Bronchial epithelial cell (primary cell): ENCODE measurements at regions not wholly inside any gene's neighbourhood (a gene's known extent, or its start where the extent isn't known, plus 50 kb on each side); places are given as distances from the start of the nearest gene placed in this dataset.

ENCODE experiments used
- DNase-seq: peaks from one replicate; pipeline ENCODE4 v3.0.0-alpha.2; 2010; ENCODE audit warnings: low read depth
- FAIRE-seq: peaks from 2 replicates; lab custom pipeline; 2011; peaks lifted over from hg19 to GRCh38; lab: Jason Lieb, UNC
- H3K27me3 ChIP-seq: 2 replicates; pipeline ENCODE4 v1.5.1; 2011; ENCODE audit warnings: low read length; ENCODE audit not compliant: control insufficient read depth, insufficient read depth
- H3K36me3 ChIP-seq: 2 replicates; pipeline ENCODE4 v1.5.1; 2011; ENCODE audit warnings: low read length; ENCODE audit not compliant: control insufficient read depth, insufficient read depth
- H3K4me3 ChIP-seq: 2 replicates; pipeline ENCODE4 v1.5.1; 2011; ENCODE audit warnings: mild to moderate bottlenecking, low read depth, low read length, control low read depth
- CTCF ChIP-seq: IDR thresholded peaks from 2 replicates; pipeline ENCODE4 v1.5.1; 2011; ENCODE audit warnings: mild to moderate bottlenecking, moderate library complexity, low read length, control low read depth, inconsistent platforms; ENCODE audit not compliant: insufficient read depth, severe bottlenecking

GRCh38 chr19:29305268-29305667 lies 92.3 kb upstream of the UQCRFS1 start:
- no peak for DNase-seq
- FAIRE-seq, result no peak
- TF ChIP-seq CTCF, result no peak
- H3K36me3 ChIP-seq, result no peaks in the 10 kb centered on the region
- H3K27me3 ChIP-seq, result no peaks in the 10 kb centered on the region
- no peak overlapping the region for H3K4me3 ChIP-seq

- Histone ChIP-seq H3K27me3 (no peaks in the 10 kb centered on the region), H3K4me3 (no peak overlapping the region), H3K36me3 (no peaks in the 10 kb centered on the region)
- FAIRE-seq, result no peak
- DNase-seq, result no peak
- TF ChIP-seq CTCF, result no peak
Observed at GRCh38 chr19:29308977-29309590, 96.1 kb upstream of the UQCRFS1 start.

GRCh38 chr19:29309637-29310036 lies 96.7 kb upstream of the UQCRFS1 start:
- FAIRE-seq (no peak), DNase-seq (no peak)
- no peak for TF ChIP-seq CTCF
- H3K36me3 ChIP-seq, result no peaks in the 10 kb centered on the region
- no peak overlapping the region for H3K4me3 ChIP-seq
- H3K27me3 ChIP-seq, result no peaks in the 10 kb centered on the region

- DNase-seq, result no peak
- Histone ChIP-seq H3K4me3 (no peak overlapping the region), H3K27me3 (no peaks in the 10 kb centered on the region), H3K36me3 (no peaks in the 10 kb centered on the region)
- TF ChIP-seq CTCF, result no peak
- no peak for FAIRE-seq
Observed at GRCh38 chr19:29311191-29311790, 98.3 kb upstream of the UQCRFS1 start.

- no peak for TF ChIP-seq CTCF
- FAIRE-seq, result no peak
Observed at GRCh38 chr19:29315556-29316190, 102.7 kb upstream of the UQCRFS1 start.

GRCh38 chr19:29318581-29318980 lies 105.6 kb upstream of the UQCRFS1 start:
- FAIRE-seq, result no peak
- no peak for TF ChIP-seq CTCF
- Histone ChIP-seq H3K27me3 (no peaks in the 10 kb centered on the region), H3K36me3 (no peaks in the 10 kb centered on the region), H3K4me3 (no peak overlapping the region)
- DNase-seq, result no peak

More at GRCh38 chr19:29315556-29316190, 102.7 kb upstream of the UQCRFS1 start:
- H3K27me3 ChIP-seq, result no peaks in the 10 kb centered on the region
- no peaks in the 10 kb centered on the region for H3K36me3 ChIP-seq
- no peak for DNase-seq
- no peak overlapping the region for H3K4me3 ChIP-seq
